Astrocyte (in vitro differentiated cells and primary cell): ENCODE measurements at regions not wholly inside any gene's neighbourhood (a gene's known extent, or its start where the extent isn't known, plus 50 kb on each side); places are given as distances from the start of the nearest gene placed in this dataset.

Source experiments
- CTCF ChIP-seq: IDR thresholded peaks from 2 replicates; pipeline ENCODE4 v1.5.1; 2011; ENCODE audit warnings: low read depth, mild to moderate bottlenecking, inconsistent platforms, low read length, moderate library complexity; ENCODE audit not compliant: insufficient read depth
- EZH2 ChIP-seq: IDR thresholded peaks from 2 replicates; pipeline ENCODE4 v1.6.1; 2012; ENCODE audit warnings: mild to moderate bottlenecking, low read length, inconsistent platforms; ENCODE audit not compliant: insufficient read depth

- no peak for TF ChIP-seq CTCF
- TF ChIP-seq EZH2: no peak
Observed at GRCh38 chr2:205882806-205883425, 200.6 kb downstream of the NRP2 start.
